Pancreas (tissue), 10 donors: ENCODE measurements at regions not wholly inside any gene's neighbourhood (a gene's known extent, or its start where the extent isn't known, plus 50 kb on each side); places are given as distances from the start of the nearest gene placed in this dataset.

Experiments used
- ATAC-seq, 4 donors: fragments of 200-7000 bp; cut with Tn5 transposase; one replicate each; pipeline versions ENCODE4 v1.8.0 to v1.9.1; 2020; ENCODE audit warnings: mild to moderate bottlenecking in 4 of 4, moderate library complexity in 4 of 4
- DNase-seq, 6 donors: peaks; one replicate each; pipeline ENCODE4 v3.0.0-alpha.2; 2020
- FAIRE-seq: peaks from 2 replicates; lab custom pipeline; 2012; peaks lifted over from hg19 to GRCh38; lab: Jason Lieb, UNC
- H3K27ac ChIP-seq, 4 donors: fragments of 200-600 bp; sonication (generic); 1 replicate in 3 of 4; 2 replicates in 1 of 4; pipeline versions ENCODE4 v1.5.0 to v1.8.0; 2020
- H3K27me3 ChIP-seq, 4 donors: fragments of 200-600 bp; one replicate each; pipeline ENCODE4 v1.8.0; 2021
- H3K36me3 ChIP-seq, 3 donors: fragments of 200-600 bp; sonication (generic) in 1 of 3; one replicate each; pipeline versions ENCODE4 v1.5.0 to v1.8.0; 2020 to 2021
- H3K4me1 ChIP-seq, 3 donors: fragments of 200-600 bp; one replicate each; pipeline ENCODE4 v1.8.0; 2021
- H3K4me3 ChIP-seq, 4 donors: fragments of 200-600 bp; sonication (generic) in 2 of 4; one replicate each; pipeline versions ENCODE4 v1.5.0 to v1.8.0; 2020 to 2021
- H3K9me3 ChIP-seq, 4 donors: fragments of 200-600 bp; one replicate each; pipeline ENCODE4 v1.8.0; 2021
- WGBS, 2 donors: extraction: QIAGEN DNeasy Blood & Tissue Kit; methylation state at CpG; one replicate each; pipeline ENCODE4 v1.1.7; 2013; 5-methylcytosine and 5-hydroxymethylcytosine counted together
- intact Hi-C, 3 donors: fragments of 100-400 bp; cut with DNase I; formaldehyde crosslinking; loops; one replicate each; pipeline versions ENCODE4 v1.11.1 to v1.14.2; 2022
- TF ChIP-seq, protein P1 (sequence below), 4 donors: fragments of 200-600 bp; sonication (generic) in 3 of 4; IDR thresholded peaks; one replicate each; pipeline versions ENCODE4 v1.5.0 to v1.8.0; 2021; ENCODE audit warnings: antibody characterized with exemption in 4 of 4
- donor health status: healthy with polysubstance abuse.
- donor health status: DM: no; HTN: no; CAD: no; lungs with moderate emphysema.
- donor health status: DM: no; HTN: no; CAD: no.
- donor health status: control.
- donor health status: control.
- donor health status: Bipolar disorder and iron deficiency.
- donor health status: DM: yes; HTN: yes; CAD: no.
- donor health status: DM: no; HTN: no; CAD: no.
- donor health status: DM: no; HTN: no; CAD: no.
- donor health status: DM: yes; HTN: yes; CAD: no.

DNA sequence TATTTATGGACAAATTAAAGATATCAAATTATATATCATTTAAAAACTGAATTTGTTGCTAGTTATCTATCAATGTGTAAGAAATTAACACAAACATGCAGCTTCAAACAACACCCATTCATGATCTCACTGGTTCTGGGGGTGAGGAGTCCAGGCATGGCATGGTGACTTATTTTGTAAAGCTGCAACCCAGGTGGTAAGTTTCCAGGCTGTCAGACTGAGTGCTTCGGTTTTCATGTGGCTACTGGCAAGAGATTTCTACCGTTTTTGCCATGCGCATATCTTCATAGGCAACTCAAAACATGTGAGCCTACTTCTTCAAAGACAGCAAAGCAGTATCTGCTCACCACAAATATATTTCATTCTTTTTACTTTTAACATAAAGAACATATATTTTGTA lies 364.3 kb upstream of the BCHE start:
- Histone ChIP-seq H3K36me3 (no peaks in the 10 kb centered on the region), H3K27me3 (no peaks in the 10 kb centered on the region), H3K9me3 (no peaks in the 10 kb centered on the region), H3K4me1 (no peaks in the 10 kb centered on the region), H3K27ac (no peak overlapping the region), H3K4me3 (no peak overlapping the region)
- ATAC-seq = no peak
- no peak for FAIRE-seq
- TF ChIP-seq, protein P1, sequence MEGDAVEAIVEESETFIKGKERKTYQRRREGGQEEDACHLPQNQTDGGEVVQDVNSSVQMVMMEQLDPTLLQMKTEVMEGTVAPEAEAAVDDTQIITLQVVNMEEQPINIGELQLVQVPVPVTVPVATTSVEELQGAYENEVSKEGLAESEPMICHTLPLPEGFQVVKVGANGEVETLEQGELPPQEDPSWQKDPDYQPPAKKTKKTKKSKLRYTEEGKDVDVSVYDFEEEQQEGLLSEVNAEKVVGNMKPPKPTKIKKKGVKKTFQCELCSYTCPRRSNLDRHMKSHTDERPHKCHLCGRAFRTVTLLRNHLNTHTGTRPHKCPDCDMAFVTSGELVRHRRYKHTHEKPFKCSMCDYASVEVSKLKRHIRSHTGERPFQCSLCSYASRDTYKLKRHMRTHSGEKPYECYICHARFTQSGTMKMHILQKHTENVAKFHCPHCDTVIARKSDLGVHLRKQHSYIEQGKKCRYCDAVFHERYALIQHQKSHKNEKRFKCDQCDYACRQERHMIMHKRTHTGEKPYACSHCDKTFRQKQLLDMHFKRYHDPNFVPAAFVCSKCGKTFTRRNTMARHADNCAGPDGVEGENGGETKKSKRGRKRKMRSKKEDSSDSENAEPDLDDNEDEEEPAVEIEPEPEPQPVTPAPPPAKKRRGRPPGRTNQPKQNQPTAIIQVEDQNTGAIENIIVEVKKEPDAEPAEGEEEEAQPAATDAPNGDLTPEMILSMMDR (IDR thresholded peaks at IDR 0.05) = no peak
- 54 to 56% methylated on average over 3 of the region's 3 CpGs for WGBS, 2 donors
- intact Hi-C loops = no loop called here
- DNase-seq = no peak

DNA sequence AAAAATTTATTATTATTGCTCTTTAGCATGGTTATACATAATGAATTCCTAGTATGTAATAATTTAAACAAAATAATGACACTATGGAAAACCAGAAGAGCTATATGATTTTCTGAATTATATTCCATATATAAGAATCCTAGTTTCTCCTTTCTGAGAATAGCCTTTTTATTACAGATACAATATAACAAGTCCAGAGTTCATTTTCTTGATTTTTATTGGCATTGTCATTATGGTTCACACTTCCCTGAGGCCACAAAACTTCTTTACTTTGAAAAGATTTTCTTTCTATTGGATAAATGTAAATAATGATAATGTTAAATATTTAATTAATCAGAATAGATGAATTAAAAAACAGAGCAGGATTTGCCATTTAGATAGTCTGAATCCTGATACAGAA lies 362.3 kb upstream of the BCHE start:
- intact Hi-C loops = no loop called here
- TF ChIP-seq, protein P1 (IDR thresholded peaks at IDR 0.05) = no peak
- Histone ChIP-seq H3K36me3 (no peaks in the 10 kb centered on the region), H3K4me3 (no peak overlapping the region), H3K27me3 (no peaks in the 10 kb centered on the region), H3K9me3 (no peaks in the 10 kb centered on the region), H3K27ac (no peak overlapping the region), H3K4me1 (no peaks in the 10 kb centered on the region)
- no peak for ATAC-seq
- no peak for DNase-seq
- FAIRE-seq = peak; percentile 47

DNA sequence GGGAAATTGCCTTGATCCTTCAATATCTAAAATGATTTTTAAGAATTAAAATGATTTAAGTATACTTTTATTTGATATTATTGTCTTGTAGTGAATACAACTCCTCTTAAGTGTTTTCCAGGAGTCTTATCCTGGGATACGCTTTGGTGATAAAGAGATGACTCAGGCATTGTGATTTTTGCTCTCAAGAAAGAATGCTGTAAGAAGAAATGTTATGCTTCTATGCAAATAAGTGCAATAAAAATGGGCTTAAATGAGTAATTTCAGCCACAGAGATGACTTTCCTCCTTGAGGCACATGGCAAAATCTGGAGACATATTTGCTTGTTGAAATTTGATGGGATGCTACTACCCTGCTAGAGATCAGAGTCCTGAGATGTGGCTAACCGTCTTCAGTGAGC lies 358.6 kb upstream of the BCHE start:
- Histone ChIP-seq H3K9me3 (no peaks in the 10 kb centered on the region), H3K36me3 (no peaks in the 10 kb centered on the region), H3K27me3 (no peaks in the 10 kb centered on the region), H3K27ac (no peak overlapping the region), H3K4me1 (no peaks in the 10 kb centered on the region), H3K4me3 (no peak overlapping the region)
- 56 to 74% methylated on average over 2 of the region's 2 CpGs for WGBS, 2 donors
- FAIRE-seq (no peak), ATAC-seq (no peak), DNase-seq (no peak)
- TF ChIP-seq, protein P1 (IDR thresholded peaks at IDR 0.05) = no peak
- intact Hi-C loops = no loop called here

DNA sequence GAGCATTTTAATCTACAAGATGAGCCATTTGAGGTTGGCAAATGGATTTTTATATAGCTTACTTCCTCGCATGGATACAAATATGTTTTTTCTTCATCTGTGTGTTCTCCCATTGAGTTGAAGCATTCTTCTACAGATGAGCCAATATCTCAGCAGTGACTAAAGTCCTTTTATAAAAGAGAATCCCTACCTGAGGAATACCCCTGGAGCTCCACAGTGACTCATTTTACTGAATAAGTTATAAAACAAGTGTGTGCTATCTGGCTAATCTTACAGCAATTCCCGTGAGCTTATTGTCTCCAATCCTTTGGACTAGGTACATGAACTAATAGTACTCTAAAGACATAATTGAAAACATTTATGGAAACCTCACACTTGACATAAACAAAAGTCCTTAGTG lies 354.2 kb upstream of the BCHE start:
- intact Hi-C loops = no loop called here
- ATAC-seq = no peak
- no peaks in the 10 kb centered on the region for H3K9me3 ChIP-seq
- H3K4me3 ChIP-seq = no peak overlapping the region
- no peaks in the 10 kb centered on the region for H3K36me3 ChIP-seq
- 78 to 90% methylated on average over 2 of the region's 2 CpGs for WGBS, 2 donors
- no peak overlapping the region for H3K27ac ChIP-seq
- TF ChIP-seq, protein P1 (IDR thresholded peaks at IDR 0.05) = no peak
- no peaks in the 10 kb centered on the region for H3K27me3 ChIP-seq
- H3K4me1 ChIP-seq = no peaks in the 10 kb centered on the region
- no peak for FAIRE-seq
- no peak for DNase-seq

DNA sequence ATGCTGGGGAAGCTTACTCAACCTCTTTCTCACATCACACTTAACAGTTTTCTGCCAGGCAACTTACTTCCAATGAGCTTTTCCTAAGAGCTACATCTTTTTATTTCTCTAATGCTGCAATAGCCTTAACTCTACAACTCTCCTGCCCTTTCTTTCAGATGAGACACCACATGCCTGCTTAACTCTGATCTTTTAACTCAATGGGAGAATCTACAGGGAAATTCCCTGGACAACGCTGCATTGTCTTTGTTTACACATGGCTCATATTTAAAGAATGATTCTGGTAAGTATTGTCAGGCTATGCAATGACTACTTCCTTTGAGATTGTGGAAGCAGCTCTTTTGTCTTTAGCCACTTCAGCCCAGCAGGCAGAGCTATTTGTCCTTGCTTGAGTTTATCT lies 353.1 kb upstream of the BCHE start:
- Histone ChIP-seq H3K4me3 (no peak overlapping the region), H3K27ac (no peak overlapping the region), H3K4me1 (no peaks in the 10 kb centered on the region), H3K27me3 (no peaks in the 10 kb centered on the region), H3K9me3 (no peaks in the 10 kb centered on the region), H3K36me3 (no peaks in the 10 kb centered on the region)
- FAIRE-seq (no peak), DNase-seq (no peak), ATAC-seq (no peak)
- TF ChIP-seq, protein P1 (IDR thresholded peaks at IDR 0.05) = no peak
- intact Hi-C loops = no loop called here
- 20 to 24% methylated on average over 1 of the region's 1 CpG for WGBS, 2 donors
